ENCODE measurements at regions not wholly inside any gene's neighbourhood (a gene's known extent, or its start where the extent isn't known, plus 50 kb on each side); places are given as distances from the start of the nearest gene placed in this dataset.

DNA sequence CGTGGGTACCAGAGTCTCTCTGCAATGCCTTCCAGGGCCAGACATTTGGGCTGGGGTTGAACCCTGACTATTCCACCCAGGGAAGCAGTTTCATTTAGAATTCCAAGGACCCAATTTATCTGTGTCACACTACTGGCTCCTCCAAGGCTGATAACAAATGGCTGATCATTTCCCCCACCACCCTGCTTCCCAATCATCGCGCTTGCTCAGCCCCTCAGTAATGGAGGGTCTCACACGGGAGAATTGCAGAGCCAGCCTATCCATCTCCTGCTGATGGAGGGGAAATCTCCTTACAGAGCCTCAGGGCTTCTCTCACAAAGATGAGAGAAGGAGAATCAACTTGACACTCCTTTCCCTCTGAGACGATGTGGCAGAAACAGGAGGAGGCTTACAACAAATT lies 78.4 kb upstream of the WSCD2 start:
- DNase-seq (ENCODE audit: low read depth) = no peak
- TF ChIP-seq, protein P1, sequence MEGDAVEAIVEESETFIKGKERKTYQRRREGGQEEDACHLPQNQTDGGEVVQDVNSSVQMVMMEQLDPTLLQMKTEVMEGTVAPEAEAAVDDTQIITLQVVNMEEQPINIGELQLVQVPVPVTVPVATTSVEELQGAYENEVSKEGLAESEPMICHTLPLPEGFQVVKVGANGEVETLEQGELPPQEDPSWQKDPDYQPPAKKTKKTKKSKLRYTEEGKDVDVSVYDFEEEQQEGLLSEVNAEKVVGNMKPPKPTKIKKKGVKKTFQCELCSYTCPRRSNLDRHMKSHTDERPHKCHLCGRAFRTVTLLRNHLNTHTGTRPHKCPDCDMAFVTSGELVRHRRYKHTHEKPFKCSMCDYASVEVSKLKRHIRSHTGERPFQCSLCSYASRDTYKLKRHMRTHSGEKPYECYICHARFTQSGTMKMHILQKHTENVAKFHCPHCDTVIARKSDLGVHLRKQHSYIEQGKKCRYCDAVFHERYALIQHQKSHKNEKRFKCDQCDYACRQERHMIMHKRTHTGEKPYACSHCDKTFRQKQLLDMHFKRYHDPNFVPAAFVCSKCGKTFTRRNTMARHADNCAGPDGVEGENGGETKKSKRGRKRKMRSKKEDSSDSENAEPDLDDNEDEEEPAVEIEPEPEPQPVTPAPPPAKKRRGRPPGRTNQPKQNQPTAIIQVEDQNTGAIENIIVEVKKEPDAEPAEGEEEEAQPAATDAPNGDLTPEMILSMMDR (IDR thresholded peaks at IDR 0.05; ENCODE audit: control insufficient read depth, insufficient read depth, low read depth, low read length, missing control alignments) = no peak
- H3K4me3 ChIP-seq (ENCODE audit: control insufficient read depth, low read depth, low read length) = no peak overlapping the region

DNA sequence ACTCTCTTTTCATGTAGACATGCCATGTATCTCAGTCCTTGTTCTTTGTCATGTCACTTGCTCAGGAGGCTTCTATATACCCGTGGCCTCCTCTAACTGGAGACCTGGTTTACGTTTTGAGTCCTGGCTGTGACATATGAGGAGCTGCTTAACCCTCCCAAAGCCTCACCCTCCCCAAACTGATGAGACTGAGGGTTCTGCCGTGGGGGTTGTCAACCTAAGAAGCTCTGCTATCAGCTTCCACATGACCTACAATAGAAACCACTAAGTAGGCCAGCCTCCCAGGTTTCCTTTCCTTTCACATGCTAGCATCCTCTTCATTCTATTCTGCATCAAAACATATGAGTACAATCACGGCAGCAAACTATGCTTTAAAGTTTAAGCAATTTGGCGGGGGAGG lies 76.8 kb upstream of the WSCD2 start:
- no peak overlapping the region for H3K4me3 ChIP-seq (ENCODE audit: control insufficient read depth, low read depth, low read length)
- TF ChIP-seq, protein P1 (IDR thresholded peaks at IDR 0.05; ENCODE audit: control insufficient read depth, insufficient read depth, low read depth, low read length, missing control alignments) = no peak
- no peak for DNase-seq (ENCODE audit: low read depth)

DNA sequence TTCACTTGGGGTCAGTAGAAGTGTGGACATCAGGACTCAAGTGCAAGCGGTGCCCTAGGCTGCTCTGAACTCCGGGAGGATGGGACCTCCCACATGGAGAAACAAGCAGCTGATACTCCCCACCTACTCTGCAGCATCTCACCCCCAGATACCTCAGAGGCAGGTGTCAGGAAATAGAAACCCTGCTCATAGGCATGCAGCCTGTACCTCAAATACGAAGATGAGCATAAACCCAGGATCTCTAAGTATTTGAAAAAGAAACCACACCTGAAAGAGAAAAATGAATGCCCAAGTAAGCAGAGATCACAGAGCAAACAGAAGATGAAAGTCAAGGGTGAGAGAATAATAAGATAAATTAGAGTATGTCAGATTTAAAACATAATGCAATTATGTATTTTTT lies 75.6 kb upstream of the WSCD2 start:
- no peak overlapping the region for H3K4me3 ChIP-seq (ENCODE audit: control insufficient read depth, low read depth, low read length)
- TF ChIP-seq, protein P1 (IDR thresholded peaks at IDR 0.05; ENCODE audit: control insufficient read depth, insufficient read depth, low read depth, low read length, missing control alignments) = no peak
- no peak for DNase-seq (ENCODE audit: low read depth)

DNA sequence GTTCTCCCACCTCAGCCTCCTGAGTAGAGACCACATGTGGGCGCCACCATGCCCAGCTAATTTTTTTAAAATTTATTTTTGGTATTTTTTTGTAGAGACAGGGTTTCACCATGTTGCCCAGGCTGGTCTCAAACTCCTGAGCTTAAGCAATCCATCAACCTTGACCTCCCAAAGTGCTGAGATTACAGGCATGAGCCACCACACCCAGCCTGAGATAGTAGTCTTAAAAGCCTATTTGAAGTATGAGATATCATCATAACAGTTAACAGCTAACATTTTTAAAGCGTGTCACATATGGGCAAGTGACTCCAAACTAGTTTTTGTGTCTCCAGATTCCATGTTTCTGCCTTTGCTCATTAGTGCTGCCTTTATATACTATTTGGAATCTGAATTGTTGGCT lies 74.6 kb upstream of the WSCD2 start:
- H3K4me3 ChIP-seq (ENCODE audit: control insufficient read depth, low read depth, low read length) = no peak overlapping the region
- no peak for DNase-seq (ENCODE audit: low read depth)
- TF ChIP-seq, protein P1 (IDR thresholded peaks at IDR 0.05; ENCODE audit: control insufficient read depth, insufficient read depth, low read depth, low read length, missing control alignments) = no peak

DNA sequence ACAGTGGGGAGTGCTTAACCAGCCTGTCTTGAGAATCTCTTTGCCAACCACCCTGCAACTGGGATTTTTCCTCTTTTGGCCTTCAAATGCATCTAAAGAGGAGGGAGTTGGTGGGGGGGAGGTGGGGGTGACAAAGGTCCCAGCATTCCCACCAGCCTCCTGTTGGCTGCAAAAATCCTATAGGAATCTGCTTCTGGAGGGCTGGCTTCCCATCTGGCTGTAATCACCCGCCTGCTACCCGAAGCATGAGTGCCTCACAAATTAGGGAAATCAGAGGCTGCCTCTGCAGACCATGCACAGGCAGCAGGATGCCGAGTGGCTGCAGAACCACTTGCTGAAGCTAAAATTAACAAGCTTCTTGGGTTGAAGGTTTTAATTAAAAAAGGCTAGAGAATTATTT lies 73.9 kb upstream of the WSCD2 start:
- TF ChIP-seq, protein P1 (IDR thresholded peaks at IDR 0.05; ENCODE audit: control insufficient read depth, insufficient read depth, low read depth, low read length, missing control alignments) = no peak
- no peak overlapping the region for H3K4me3 ChIP-seq (ENCODE audit: control insufficient read depth, low read depth, low read length)
- no peak for DNase-seq (ENCODE audit: low read depth)

DNA sequence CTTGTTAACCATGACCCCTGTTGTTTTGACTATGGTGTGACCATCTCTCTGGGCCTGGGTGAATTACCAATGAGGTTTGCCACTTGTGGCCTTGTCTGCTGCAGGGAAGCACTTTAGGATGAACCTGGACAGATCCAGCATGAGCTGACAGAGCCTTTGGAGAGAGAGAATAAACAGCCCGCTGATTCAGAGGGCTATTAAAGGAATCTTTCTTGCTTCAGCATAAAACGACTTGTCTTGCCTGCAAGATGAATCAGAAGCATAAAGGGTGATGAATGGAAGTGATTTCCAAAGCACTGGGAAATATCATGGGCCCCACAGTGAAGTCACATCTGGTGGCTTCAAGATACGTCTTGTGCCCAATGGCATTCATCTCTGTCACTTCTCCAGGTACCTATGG lies 69.0 kb upstream of the WSCD2 start:
- no peak for DNase-seq (ENCODE audit: low read depth)
- no peak overlapping the region for H3K4me3 ChIP-seq (ENCODE audit: control insufficient read depth, low read depth, low read length)
- TF ChIP-seq, protein P1 (IDR thresholded peaks at IDR 0.05; ENCODE audit: control insufficient read depth, insufficient read depth, low read depth, low read length, missing control alignments) = no peak

DNA sequence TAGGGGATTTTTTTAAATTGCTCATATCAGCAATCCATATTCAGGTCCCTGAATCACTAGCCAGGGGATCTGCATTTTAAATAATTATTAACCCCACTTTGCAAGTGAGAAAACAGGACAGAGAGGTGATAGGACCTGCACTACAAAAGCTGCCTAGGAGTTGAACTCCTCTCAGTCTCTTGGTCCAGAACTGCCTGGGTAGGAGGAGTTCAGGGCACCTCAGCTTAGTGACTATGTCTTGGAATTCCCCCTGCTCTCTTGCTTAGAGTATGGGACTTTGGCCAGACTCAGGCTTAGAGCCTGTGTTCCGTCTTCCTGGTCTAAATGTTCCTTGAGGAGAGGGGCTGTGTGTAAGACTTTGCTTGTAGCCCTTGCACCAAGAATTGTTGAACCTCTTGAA lies 68.2 kb upstream of the WSCD2 start:
- no peak overlapping the region for H3K4me3 ChIP-seq (ENCODE audit: control insufficient read depth, low read depth, low read length)
- no peak for DNase-seq (ENCODE audit: low read depth)
- TF ChIP-seq, protein P1 (IDR thresholded peaks at IDR 0.05; ENCODE audit: control insufficient read depth, insufficient read depth, low read depth, low read length, missing control alignments) = no peak
